ENCODE measurements at regions not wholly inside any gene's neighbourhood (a gene's known extent, or its start where the extent isn't known, plus 50 kb on each side); places are given as distances from the start of the nearest gene placed in this dataset.
"Not testable (repeated sequence)": the region's sequence is repeated elsewhere in the genome, so short reads cannot be mapped to it uniquely, and the experiment has no call there.

DNA sequence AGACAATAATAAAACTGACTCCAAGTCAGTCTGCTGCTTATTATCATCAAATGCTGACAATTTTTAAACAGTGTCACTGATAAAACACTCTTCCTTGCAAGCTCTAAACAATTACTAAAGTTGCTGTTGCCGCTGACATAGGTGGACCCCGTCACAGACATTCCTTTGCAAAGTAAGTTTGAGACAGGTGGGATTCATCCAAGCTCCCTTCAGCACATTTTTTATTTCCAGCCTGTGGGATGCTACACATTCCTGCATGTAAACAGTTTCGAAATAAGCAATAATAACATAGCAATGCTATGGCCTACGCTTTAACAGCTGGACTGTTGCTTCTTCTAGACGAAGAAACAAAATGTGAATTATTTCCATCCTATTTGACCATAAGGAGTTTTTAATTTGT is 85.4 kb upstream of the HIF1A start:
- WGBS (ENCODE audit: insufficient coverage): 95% methylated on average over 2 of the region's 5 CpGs

DNA sequence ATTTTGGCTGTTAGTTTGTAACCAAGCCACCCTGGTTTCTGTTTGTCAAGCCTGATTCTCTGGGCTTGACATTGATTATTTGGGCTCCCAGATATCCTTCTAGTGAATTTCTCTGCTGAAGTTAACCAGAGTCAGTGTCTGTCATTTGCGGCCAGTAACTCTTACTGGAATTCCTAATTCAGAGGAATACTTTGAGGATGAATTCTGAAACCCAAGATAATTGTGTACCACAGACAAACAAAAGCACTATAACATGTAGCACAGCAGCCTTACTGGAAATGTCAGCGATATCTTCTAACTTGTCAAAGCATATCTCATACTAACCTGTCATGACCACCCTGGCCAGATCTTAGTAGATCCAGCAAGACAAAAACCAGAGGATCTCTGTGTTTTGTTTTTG is 84.4 kb upstream of the HIF1A start:
- no peak overlapping the region for H3K27ac ChIP-seq (ENCODE audit: insufficient read depth in 1 of 2, low read depth in 1 of 2, low read length in 2 of 2, poor library complexity in 1 of 2, severe bottlenecking in 2 of 2)
- peaks cover 0 to 11% (median 5%) of the 10 kb centered on the region in 4 experiments for H3K4me1 ChIP-seq (ENCODE audit: control extremely low read depth in 1 of 4, control insufficient read depth in 4 of 4, insufficient read depth in 4 of 4, low read length in 3 of 4)
- H3K9me3 ChIP-seq (ENCODE audit: control extremely low read depth in 1 of 5, control insufficient read depth in 4 of 5, insufficient read depth in 2 of 5, low read depth in 1 of 5, low read length in 4 of 5): no peaks in the 10 kb centered on the region
- no peaks in the 10 kb centered on the region for H3K36me3 ChIP-seq (ENCODE audit: control insufficient read depth in 4 of 4, insufficient read depth in 4 of 4, low read length in 3 of 4)
- WGBS (ENCODE audit: insufficient coverage): 100% methylated on average over 1 of the region's 2 CpGs
- ChIA-PET POLR2A (no interaction called here), CTCF (interaction anchor here (1.5 kb wide), 1 partner anchor 9 kb away, joined by 3 read pairs; no protein-coding TSS in a partner anchor)
- no peaks in the 10 kb centered on the region for H3K27me3 ChIP-seq (replicated peaks in 2 of 5; ENCODE audit: control insufficient read depth in 4 of 5, insufficient read depth in 5 of 5, low read length in 4 of 5)
- H3K4me3 ChIP-seq (ENCODE audit: control insufficient read depth in 1 of 7, extremely low read depth in 1 of 7, insufficient read depth in 4 of 7, low read depth in 2 of 7, low read length in 6 of 7): no peak overlapping the region
- no peak for DNase-seq

More for the DNA sequence above, 85.4 kb upstream of the HIF1A start:
- POLR2A ChIA-PET: no interaction called here
- Histone ChIP-seq H3K4me1 (ENCODE audit: control extremely low read depth in 1 of 4, control insufficient read depth in 4 of 4, insufficient read depth in 4 of 4, low read length in 3 of 4) (peaks cover 0 to 11% (median 5%) of the 10 kb centered on the region in 4 experiments), H3K4me3 (ENCODE audit: control insufficient read depth in 1 of 7, extremely low read depth in 1 of 7, insufficient read depth in 4 of 7, low read depth in 2 of 7, low read length in 6 of 7) (no peak overlapping the region), H3K27me3 (replicated peaks in 2 of 5; ENCODE audit: control insufficient read depth in 4 of 5, insufficient read depth in 5 of 5, low read length in 4 of 5) (no peaks in the 10 kb centered on the region), H3K27ac (ENCODE audit: insufficient read depth in 1 of 2, low read depth in 1 of 2, low read length in 2 of 2, poor library complexity in 1 of 2, severe bottlenecking in 2 of 2) (no peak overlapping the region), H3K36me3 (ENCODE audit: control insufficient read depth in 4 of 4, insufficient read depth in 4 of 4, low read length in 3 of 4) (no peaks in the 10 kb centered on the region), H3K9me3 (ENCODE audit: control extremely low read depth in 1 of 5, control insufficient read depth in 4 of 5, insufficient read depth in 2 of 5, low read depth in 1 of 5, low read length in 4 of 5) (no peaks in the 10 kb centered on the region)
- no peak for DNase-seq
- CTCF ChIA-PET: interaction anchor here (1.0 to 1.6 kb wide), 6 partner anchors 44 to 228 kb away, joined by 3 to 5 read pairs (median 4); no protein-coding TSS in a partner anchor

DNA sequence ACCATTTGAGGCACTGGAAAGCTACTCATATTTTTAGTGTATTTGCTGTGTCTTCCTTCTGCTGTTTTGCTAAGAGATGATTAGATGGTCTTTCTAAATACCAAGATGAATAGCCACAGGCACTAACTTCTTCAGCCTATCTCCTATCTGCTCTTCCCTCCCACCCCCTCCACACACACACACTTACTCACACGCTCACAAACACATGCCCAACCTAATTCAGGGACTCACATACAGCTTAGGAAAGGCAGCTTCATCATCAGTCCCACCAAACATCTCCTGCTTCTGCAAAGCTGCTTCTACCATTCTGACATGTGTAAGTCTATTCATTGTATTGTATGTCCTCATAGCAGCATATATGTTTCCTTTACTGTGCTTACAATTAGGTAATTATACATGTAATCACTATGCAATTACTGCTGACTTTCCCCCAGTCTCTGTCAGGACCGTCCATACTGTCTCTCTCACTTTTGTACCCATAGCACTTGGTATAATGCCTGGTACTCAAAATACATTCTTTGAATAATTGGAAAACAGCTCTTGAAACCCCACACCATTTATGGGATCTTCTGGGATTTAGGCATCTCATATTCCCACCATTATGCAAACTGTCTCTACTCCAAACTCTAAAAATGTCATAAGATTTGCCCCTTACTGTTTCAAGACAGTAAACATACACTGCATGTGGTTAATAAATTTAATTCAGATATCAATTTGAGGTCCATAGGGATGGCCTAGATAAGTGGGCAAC is 83.3 kb upstream of the HIF1A start:
- no peak for DNase-seq
- POLR2A ChIA-PET: no interaction called here
- H3K36me3 ChIP-seq (ENCODE audit: control insufficient read depth in 4 of 4, insufficient read depth in 4 of 4, low read length in 3 of 4): no peaks in the 10 kb centered on the region
- H3K9me3 ChIP-seq (ENCODE audit: control extremely low read depth in 1 of 5, control insufficient read depth in 4 of 5, insufficient read depth in 2 of 5, low read depth in 1 of 5, low read length in 4 of 5): no peaks in the 10 kb centered on the region
- H3K27ac ChIP-seq (ENCODE audit: insufficient read depth in 1 of 2, low read depth in 1 of 2, low read length in 2 of 2, poor library complexity in 1 of 2, severe bottlenecking in 2 of 2): no peak overlapping the region
- 92% methylated on average over 2 of the region's 2 CpGs for WGBS (ENCODE audit: insufficient coverage)
- no peaks in the 10 kb centered on the region for H3K27me3 ChIP-seq (replicated peaks in 2 of 5; ENCODE audit: control insufficient read depth in 4 of 5, insufficient read depth in 5 of 5, low read length in 4 of 5)
- peaks cover 0 to 8% (median 3%) of the 10 kb centered on the region in 4 experiments for H3K4me1 ChIP-seq (ENCODE audit: control extremely low read depth in 1 of 4, control insufficient read depth in 4 of 4, insufficient read depth in 4 of 4, low read length in 3 of 4)
- no peak overlapping the region for H3K4me3 ChIP-seq (ENCODE audit: control insufficient read depth in 1 of 7, extremely low read depth in 1 of 7, insufficient read depth in 4 of 7, low read depth in 2 of 7, low read length in 6 of 7)
- CTCF ChIA-PET: interaction anchor here (0.7 to 1.5 kb wide), 3 partner anchors 8 to 94 kb away, joined by 3 read pairs; no protein-coding TSS in a partner anchor

DNA sequence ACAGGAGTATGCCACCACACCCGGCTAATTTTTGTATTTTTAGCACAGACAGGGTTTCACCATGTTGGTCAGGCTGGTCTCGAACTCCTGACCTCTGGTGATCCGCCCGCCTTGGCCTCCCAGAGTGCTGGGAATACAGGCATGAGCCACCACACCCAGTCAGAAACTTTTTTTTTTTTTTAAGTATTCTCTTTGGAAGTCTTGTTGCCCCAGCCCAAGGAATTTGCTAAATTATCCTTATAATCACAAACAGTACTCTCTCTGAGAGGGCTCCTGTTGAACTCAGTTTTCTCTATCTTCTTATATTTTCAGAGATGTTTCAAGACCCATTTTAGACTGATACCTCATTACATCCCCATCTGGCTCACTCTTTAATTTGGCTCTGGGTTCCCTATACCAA is 82.3 kb upstream of the HIF1A start:
- H3K4me3 ChIP-seq (ENCODE audit: control insufficient read depth in 1 of 7, extremely low read depth in 1 of 7, insufficient read depth in 4 of 7, low read depth in 2 of 7, low read length in 6 of 7); H3K4me1 ChIP-seq (ENCODE audit: control extremely low read depth in 1 of 4, control insufficient read depth in 4 of 4, insufficient read depth in 4 of 4, low read length in 3 of 4); POLR2A ChIA-PET; CTCF ChIA-PET; H3K27ac ChIP-seq (ENCODE audit: insufficient read depth in 1 of 2, low read depth in 1 of 2, low read length in 2 of 2, poor library complexity in 1 of 2, severe bottlenecking in 2 of 2); DNase-seq; H3K27me3 ChIP-seq (replicated peaks in 2 of 5; ENCODE audit: control insufficient read depth in 4 of 5, insufficient read depth in 5 of 5, low read length in 4 of 5); H3K36me3 ChIP-seq (ENCODE audit: control insufficient read depth in 4 of 4, insufficient read depth in 4 of 4, low read length in 3 of 4); H3K9me3 ChIP-seq (ENCODE audit: control extremely low read depth in 1 of 5, control insufficient read depth in 4 of 5, insufficient read depth in 2 of 5, low read depth in 1 of 5, low read length in 4 of 5): not testable (repeated sequence)
- 92% methylated on average over 4 of the region's 4 CpGs for WGBS (ENCODE audit: insufficient coverage)

DNA sequence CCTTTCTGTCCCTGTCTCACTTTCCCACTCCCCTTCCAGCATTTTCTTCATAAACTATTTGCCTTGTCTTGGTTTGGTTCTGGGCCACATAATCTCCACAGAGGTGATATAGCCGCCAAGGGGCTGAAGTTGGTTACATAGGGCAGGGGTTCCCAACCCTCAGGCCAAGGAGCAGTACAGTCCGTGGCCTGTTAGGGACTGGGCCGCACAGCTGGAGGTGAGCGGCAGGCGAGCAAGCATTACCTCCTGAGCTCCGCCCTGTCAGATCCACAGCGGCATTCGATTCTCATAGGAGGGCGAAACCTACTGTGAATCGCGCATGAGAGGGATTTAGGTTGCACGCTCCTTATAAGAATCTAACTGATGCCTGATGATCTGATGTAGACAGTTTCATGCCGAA is 80.6 kb upstream of the HIF1A start:
- Histone ChIP-seq H3K36me3 (ENCODE audit: control insufficient read depth in 4 of 4, insufficient read depth in 4 of 4, low read length in 3 of 4) (no peaks in the 10 kb centered on the region), H3K27me3 (replicated peaks in 2 of 5; ENCODE audit: control insufficient read depth in 4 of 5, insufficient read depth in 5 of 5, low read length in 4 of 5) (no peaks in the 10 kb centered on the region), H3K4me1 (ENCODE audit: control extremely low read depth in 1 of 4, control insufficient read depth in 4 of 4, insufficient read depth in 4 of 4, low read length in 3 of 4) (no peaks in the 10 kb centered on the region), H3K9me3 (ENCODE audit: control extremely low read depth in 1 of 5, control insufficient read depth in 4 of 5, insufficient read depth in 2 of 5, low read depth in 1 of 5, low read length in 4 of 5) (no peaks in the 10 kb centered on the region), H3K4me3 (ENCODE audit: control insufficient read depth in 1 of 7, extremely low read depth in 1 of 7, insufficient read depth in 4 of 7, low read depth in 2 of 7, low read length in 6 of 7) (no peak overlapping the region), H3K27ac (ENCODE audit: insufficient read depth in 1 of 2, low read depth in 1 of 2, low read length in 2 of 2, poor library complexity in 1 of 2, severe bottlenecking in 2 of 2) (no peak overlapping the region)
- no peak for DNase-seq
- 96% methylated on average over 13 of the region's 13 CpGs for WGBS (ENCODE audit: insufficient coverage)
- POLR2A ChIA-PET: no interaction called here
- CTCF ChIA-PET: no interaction called here

DNA sequence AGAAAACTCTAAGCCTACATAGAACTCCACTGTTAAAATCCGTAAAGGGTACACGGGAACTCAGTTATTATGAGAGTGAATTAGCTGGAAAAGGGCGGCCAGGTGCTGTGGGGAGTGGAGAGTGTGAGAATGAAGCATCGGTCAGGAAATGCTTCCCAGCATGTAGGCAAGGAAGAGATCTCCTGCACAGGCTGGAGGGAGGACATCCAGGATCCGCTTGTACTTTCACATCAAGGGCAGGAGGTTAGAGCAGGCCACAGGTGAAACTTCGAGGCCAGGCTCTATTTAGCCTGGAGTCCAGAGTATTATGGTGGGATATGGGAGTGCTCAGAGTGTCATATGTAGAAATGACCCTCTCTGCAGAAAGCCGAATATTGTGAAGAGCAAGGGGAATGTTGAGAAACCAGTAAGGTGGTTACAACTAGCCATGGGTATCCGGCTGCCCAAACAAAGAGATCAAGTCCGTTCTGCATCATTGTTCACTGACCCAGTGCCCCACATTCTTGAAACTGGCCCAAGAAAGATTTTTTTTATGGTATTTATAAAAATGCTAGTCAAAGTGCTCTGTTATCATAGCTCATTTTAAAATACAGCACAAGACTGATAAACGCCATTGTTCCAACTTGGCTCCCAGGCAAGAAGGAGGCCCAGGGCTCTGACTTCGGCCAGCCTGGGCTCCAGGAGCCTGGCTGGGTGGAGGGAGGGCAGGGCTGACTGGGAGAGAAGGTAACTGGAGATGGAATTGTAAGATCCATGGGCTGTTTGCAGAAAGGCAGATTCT is 79.4 kb upstream of the HIF1A start:
- H3K4me1 ChIP-seq (ENCODE audit: control extremely low read depth in 1 of 4, control insufficient read depth in 4 of 4, insufficient read depth in 4 of 4, low read length in 3 of 4): no peaks in the 10 kb centered on the region
- POLR2A ChIA-PET: no interaction called here
- CTCF ChIA-PET: interaction anchor here (1.3 kb wide), 1 partner anchor 39 kb away, joined by 5 read pairs; no protein-coding TSS in a partner anchor
- H3K9me3 ChIP-seq (ENCODE audit: control extremely low read depth in 1 of 5, control insufficient read depth in 4 of 5, insufficient read depth in 2 of 5, low read depth in 1 of 5, low read length in 4 of 5): no peaks in the 10 kb centered on the region
- H3K27ac ChIP-seq (ENCODE audit: insufficient read depth in 1 of 2, low read depth in 1 of 2, low read length in 2 of 2, poor library complexity in 1 of 2, severe bottlenecking in 2 of 2): no peak overlapping the region
- H3K36me3 ChIP-seq (ENCODE audit: control insufficient read depth in 4 of 4, insufficient read depth in 4 of 4, low read length in 3 of 4): no peaks in the 10 kb centered on the region
- H3K4me3 ChIP-seq (ENCODE audit: control insufficient read depth in 1 of 7, extremely low read depth in 1 of 7, insufficient read depth in 4 of 7, low read depth in 2 of 7, low read length in 6 of 7): no peak overlapping the region
- no peaks in the 10 kb centered on the region for H3K27me3 ChIP-seq (replicated peaks in 2 of 5; ENCODE audit: control insufficient read depth in 4 of 5, insufficient read depth in 5 of 5, low read length in 4 of 5)
- DNase-seq: no peak
- 96% methylated on average over 10 of the region's 11 CpGs for WGBS (ENCODE audit: insufficient coverage)

All from common myeloid progenitor, CD34-positive (primary cell).